GM12878 (cell line): ENCODE measurements at regions not wholly inside any gene's neighbourhood (a gene's known extent, or its start where the extent isn't known, plus 50 kb on each side); places are given as distances from the start of the nearest gene placed in this dataset.
A peak's percentile ranks its signal among the peaks of the same experiment; 100 is the strongest.

Source experiments
- ATAC-seq: fragments of 200-7000 bp; cut with Tn5 transposase; 3 replicates; pipeline ENCODE4 v1.9.1; 2020; ENCODE audit warnings: mild to moderate bottlenecking, moderate library complexity
- BruUV-seq: library from RNA; stranded (reverse); fragments of 400-500 nt; replicated peaks from 2 replicates; lab custom pipeline; 2021; lab: Mats Ljungman, UMichigan
- CTCF ChIA-PET: fragments of 300-600 bp; sonication (Branson Sonifier 250); formaldehyde crosslinking; extraction: SDS; loops from one replicate; lab custom pipeline; 2021; ENCODE audit warnings: inconsistent platforms; lab: Yijun Ruan, JAX
- POLR2A ChIA-PET: fragments of 350-600 bp; formaldehyde crosslinking; extraction: SDS; loops from one replicate; lab custom pipeline; 2021; ENCODE audit warnings: inconsistent platforms; lab: Charles Lee
- RAD21 ChIA-PET: fragments of 300-600 bp; sonication (Branson Sonifier 250); formaldehyde crosslinking; loops from one replicate; lab custom pipeline; 2023; ENCODE audit warnings: antibody characterized with exemption; ENCODE audit not compliant: unreplicated experiment; lab: Charles Lee
- SMC1A ChIA-PET: fragments of 300-600 bp; sonication (Branson Sonifier 250); formaldehyde crosslinking; loops from one replicate; lab custom pipeline; 2023; ENCODE audit not compliant: unreplicated experiment, uncharacterized antibody; lab: Charles Lee
- DNase-seq: peaks from one replicate; pipeline ENCODE4 v3.0.0-alpha.2; 2011; ENCODE audit warnings: low read depth, low spot score
- FAIRE-seq: peaks from 3 replicates; lab custom pipeline; 2011; peaks lifted over from hg19 to GRCh38; lab: Jason Lieb, UNC
- H2AFZ ChIP-seq: 2 replicates; pipeline ENCODE4 v1.6.0; 2011; ENCODE audit warnings: low read depth, low read length, control low read depth; ENCODE audit not compliant: control insufficient read depth
- H3K27ac ChIP-seq: 2 replicates; pipeline ENCODE4 v1.5.1; 2011; ENCODE audit warnings: control low read depth; ENCODE audit not compliant: control insufficient read depth, insufficient read depth
- H3K27me3 ChIP-seq, 2 experiments: replicated peaks in 1 of 2; 2 replicates each; pipeline versions ENCODE4 v1.6.0 to v1.6.1; 2011; ENCODE audit warnings: low read length in 1 of 2; ENCODE audit not compliant: control insufficient read depth in 2 of 2, insufficient read depth in 2 of 2
- H3K36me3 ChIP-seq, 2 experiments: 2 replicates each; pipeline ENCODE4 v1.5.1; 2011; ENCODE audit warnings: low read length in 1 of 2; ENCODE audit not compliant: control insufficient read depth in 2 of 2, insufficient read depth in 2 of 2
- H3K4me1 ChIP-seq: 2 replicates; pipeline ENCODE4 v1.6.1; 2011; ENCODE audit warnings: mild to moderate bottlenecking, low read length, moderate library complexity, mixed read lengths; ENCODE audit not compliant: control insufficient read depth, insufficient read depth
- H3K4me2 ChIP-seq: 2 replicates; pipeline ENCODE4 v1.6.0; 2011; ENCODE audit warnings: control low read depth; ENCODE audit not compliant: control insufficient read depth, insufficient read depth
- H3K4me3 ChIP-seq: fragments of 200-600 bp; sonication (generic); 2 replicates; pipeline ENCODE4 v1.5.1; 2016
- H3K79me2 ChIP-seq: 2 replicates; pipeline ENCODE4 v1.6.0; 2011; ENCODE audit warnings: low read length; ENCODE audit not compliant: control insufficient read depth, insufficient read depth
- H3K9ac ChIP-seq: 2 replicates; pipeline ENCODE4 v1.8.0; 2011; ENCODE audit warnings: low read length, control low read depth, mixed read lengths; ENCODE audit not compliant: control insufficient read depth, insufficient read depth
- H3K9me3 ChIP-seq: replicated peaks from 3 replicates; pipeline ENCODE4 v1.5.1; 2011; ENCODE audit warnings: mild to moderate bottlenecking, low read length; ENCODE audit not compliant: control insufficient read depth, insufficient read depth
- H4K20me1 ChIP-seq: 2 replicates; pipeline ENCODE4 v1.6.0; 2011; ENCODE audit not compliant: control insufficient read depth, insufficient read depth
- ATF7 ChIP-seq: fragments of 450-650 bp; IDR thresholded peaks from 2 replicates; pipeline ENCODE4 v1.6.1; 2016; ENCODE audit warnings: low read depth, mild to moderate bottlenecking
- BRCA1 ChIP-seq: IDR thresholded peaks from 2 replicates; pipeline ENCODE4 v1.6.1; 2011; ENCODE audit warnings: low read depth, low read length, improper control_type of control experiment
- CREB1 ChIP-seq: IDR thresholded peaks from 2 replicates; pipeline ENCODE4 v1.6.1; 2012; ENCODE audit warnings: low read depth, mild to moderate bottlenecking, inconsistent platforms
- ETV6 ChIP-seq, 2 experiments: fragments of 450-650 bp in 1 of 2; IDR thresholded peaks in 1 of 2; conservative IDR thresholded peaks in 1 of 2; 2 replicates each; pipeline ENCODE4 v1.6.1; 2014; ENCODE audit warnings: antibody characterized with exemption in 1 of 2, borderline replicate concordance in 1 of 2, low read depth in 1 of 2, mild to moderate bottlenecking in 1 of 2, moderate library complexity in 1 of 2
- MAX ChIP-seq: IDR thresholded peaks from 2 replicates; pipeline ENCODE4 v1.6.1; 2012; ENCODE audit warnings: low read depth, low read length, improper control_type of control experiment
- NRF1 ChIP-seq: conservative IDR thresholded peaks from 2 replicates; pipeline ENCODE4 v1.6.1; 2011; ENCODE audit warnings: mild to moderate bottlenecking, low read depth, low read length, improper control_type of control experiment
- PKNOX1 ChIP-seq: fragments of 450-650 bp; IDR thresholded peaks from 2 replicates; pipeline ENCODE4 v1.6.1; 2016; ENCODE audit warnings: mild to moderate bottlenecking
- POLR2AphosphoS2 ChIP-seq: IDR thresholded peaks from 2 replicates; pipeline ENCODE4 v1.6.1; 2011; ENCODE audit warnings: low read depth, mild to moderate bottlenecking, low read length, improper control_type of control experiment, moderate library complexity
- RCOR1 ChIP-seq: conservative IDR thresholded peaks from 2 replicates; pipeline ENCODE4 v1.6.1; 2012; ENCODE audit warnings: low read depth, low read length, improper control_type of control experiment
- SRF ChIP-seq, 2 experiments: IDR thresholded peaks; 2 replicates each; pipeline ENCODE4 v1.6.1; 2011; ENCODE audit warnings: low read depth in 2 of 2, low read length in 2 of 2, mild to moderate bottlenecking in 1 of 2, moderate library complexity in 1 of 2
- ZBTB40 ChIP-seq: fragments of 450-650 bp; IDR thresholded peaks from 2 replicates; pipeline ENCODE4 v1.6.1; 2016; ENCODE audit warnings: mild to moderate bottlenecking, moderate library complexity, borderline replicate concordance
- ZNF687 ChIP-seq: fragments of 450-650 bp; IDR thresholded peaks from 2 replicates; pipeline ENCODE4 v1.6.1; 2017; ENCODE audit warnings: mild to moderate bottlenecking, moderate library complexity
- ZSCAN29 ChIP-seq: fragments of 450-650 bp; IDR thresholded peaks from 2 replicates; pipeline ENCODE4 v1.6.1; 2017; ENCODE audit warnings: mild to moderate bottlenecking, moderate library complexity
- whole genome bisulfite sequencing: methylation state at CpG from one replicate; pipeline ENCODE4 v1.1.6; 2016; ENCODE audit warnings: low lambda C conversion rate; ENCODE audit not compliant: insufficient replicate concordance, insufficient coverage; ENCODE audit errors: missing lambda C conversion rate; 5-methylcytosine and 5-hydroxymethylcytosine counted together
- in situ Hi-C: fragments of 300-500 bp; cut with MboI; formaldehyde crosslinking; loops from 9 replicates; pipeline ENCODE4 v1.14.3; 2018; ENCODE audit warnings: mixed read lengths
- intact Hi-C: fragments of 100-400 bp; cut with micrococcal nuclease; formaldehyde crosslinking; loops from one replicate; pipeline ENCODE4 v1.14.2; 2022; ENCODE audit not compliant: unreplicated experiment

GRCh38 chr14:97393244-97393643 lies 596.1 kb downstream of the VRK1 start (continued):
- no peak for TF ChIP-seq RCOR1
- TF ChIP-seq PKNOX1: peak; percentile 62
- no peak for TF ChIP-seq ZSCAN29
- no peak for TF ChIP-seq ZBTB40
- peak; percentile 77 for TF ChIP-seq ATF7

GRCh38 chr14:97395068-97395467 lies 597.9 kb downstream of the VRK1 start:
- Histone ChIP-seq H4K20me1 (no peaks in the 10 kb centered on the region), H3K9me3 (no peaks in the 10 kb centered on the region; the same call in 2 of the 3 replicates), H2AFZ (no peak overlapping the region), H3K4me3 (no peak overlapping the region), H3K4me2 (no peak overlapping the region), H3K27ac (no peak overlapping the region), H3K36me3 (no peaks in the 10 kb centered on the region), H3K27me3 (no peaks in the 10 kb centered on the region), H3K9ac (no peak overlapping the region), H3K79me2 (no peaks in the 10 kb centered on the region), H3K4me1 (no peaks in the 10 kb centered on the region)
- RAD21 ChIA-PET: interaction anchor here (1.2 kb wide), 2 partner anchors 12 to 15 kb away, joined by 3 read pairs; no protein-coding TSS in a partner anchor
- POLR2A ChIA-PET: interaction anchor here (0.7 to 1.2 kb wide), 2 partner anchors 8 to 10 kb away, joined by 3 to 4 read pairs; no protein-coding TSS in a partner anchor
- 55% methylated on average over 4 of the region's 4 CpGs for WGBS
- BruUV-seq: no TSS peak
- ATAC-seq (no peak), DNase-seq (no peak), FAIRE-seq (no peak)
- intact Hi-C loops (no loop called here), in situ Hi-C loops (no loop called here)
- SMC1A ChIA-PET: interaction anchor here (0.6 to 1.8 kb wide), 4 partner anchors 8 to 16 kb away, joined by 3 to 4 read pairs (median 3); no protein-coding TSS in a partner anchor
- CTCF ChIA-PET: no interaction called here
- TF ChIP-seq CREB1 (no peak), ETV6 (conservative IDR thresholded peaks at IDR 0.05 in 1 of 2, IDR thresholded peaks at IDR 0.05 in 1 of 2; ENCODE audit: borderline replicate concordance in 1 of 2, low read depth in 1 of 2) (no peak), NRF1 (no peak), BRCA1 (no peak), SRF (IDR thresholded peaks at IDR 0.05; ENCODE audit: low read depth in 2 of 2, low read length in 2 of 2) (no peak), ZNF687 (0 out of 2 replicates have a peak, but pooled peaks have one; percentile 28), ATF7 (peak; percentile 59), POLR2AphosphoS2 (no peak), MAX (no peak)
